Activated CD4-positive, alpha-beta T cell treated with anti-CD3 and anti-CD28 coated beads, Interleukin-2, amount 50 U/mL, for 48 hours (primary cell): ENCODE measurements at regions not wholly inside any gene's neighbourhood (a gene's known extent, or its start where the extent isn't known, plus 50 kb on each side); places are given as distances from the start of the nearest gene placed in this dataset.

Experiments
- DNase-seq, 2 experiments: peaks; one replicate each; pipeline ENCODE4 v3.0.0-alpha.2; 2020

GRCh38 chr9:117945286-117945685 lies 241.1 kb downstream of the TLR4 start:
- DNase-seq, result no peak

- DNase-seq, result no peak
These were observed 246.9 kb downstream of the TLR4 start for GRCh38 chr9:117951127-117951526.

- no peak for DNase-seq
These were observed 248.4 kb downstream of the TLR4 start for GRCh38 chr9:117952581-117952980.

- DNase-seq, result no peak
These were observed 253.1 kb downstream of the TLR4 start for GRCh38 chr9:117957267-117957666.

- no peak for DNase-seq
These were observed 254.5 kb downstream of the TLR4 start for GRCh38 chr9:117958726-117959125.

- DNase-seq, result no peak
These were observed 259.4 kb downstream of the TLR4 start for GRCh38 chr9:117963493-117964090.

- no peak for DNase-seq
These were observed 266.3 kb downstream of the TLR4 start for GRCh38 chr9:117970276-117971050.

GRCh38 chr9:117974108-117974507 lies 269.9 kb downstream of the TLR4 start:
- no peak for DNase-seq

- no peak for DNase-seq
These were observed 275.7 kb downstream of the TLR4 start for GRCh38 chr9:117979914-117980313.

GRCh38 chr9:117987945-117988344 lies 283.7 kb downstream of the TLR4 start:
- DNase-seq, result no peak

GRCh38 chr9:117992006-117992405 lies 287.8 kb downstream of the TLR4 start:
- DNase-seq, result no peak

- no peak for DNase-seq
These were observed 296.4 kb downstream of the TLR4 start for GRCh38 chr9:118000581-118000980.

- DNase-seq, result no peak
These were observed 299.0 kb downstream of the TLR4 start for GRCh38 chr9:118003240-118003639.

- no peak for DNase-seq
These were observed 304.0 kb downstream of the TLR4 start for GRCh38 chr9:118008246-118008645.

GRCh38 chr9:118009614-118010013 lies 305.4 kb downstream of the TLR4 start:
- no peak for DNase-seq

- no peak for DNase-seq
These were observed 313.5 kb downstream of the TLR4 start for GRCh38 chr9:118017607-118018122.

GRCh38 chr9:118023644-118024043 lies 319.4 kb downstream of the TLR4 start:
- DNase-seq, result no peak

- no peak for DNase-seq
These were observed 324.0 kb downstream of the TLR4 start for GRCh38 chr9:118028225-118028624.

- no peak for DNase-seq
These were observed 325.2 kb downstream of the TLR4 start for GRCh38 chr9:118029425-118029824.

- DNase-seq, result no peak
These were observed 330.5 kb downstream of the TLR4 start for GRCh38 chr9:118034701-118035100.

- no peak for DNase-seq
These were observed 334.5 kb downstream of the TLR4 start for GRCh38 chr9:118038713-118039112.

- DNase-seq, result no peak
These were observed 354.0 kb downstream of the TLR4 start for GRCh38 chr9:118058227-118058626.

GRCh38 chr9:118059484-118060278 lies 355.5 kb downstream of the TLR4 start:
- peak; percentile 3 to 8 for DNase-seq

GRCh38 chr9:118083161-118083560 lies 379.0 kb downstream of the TLR4 start:
- no peak for DNase-seq
